ENCODE measurements at regions not wholly inside any gene's neighbourhood (a gene's known extent, or its start where the extent isn't known, plus 50 kb on each side); places are given as distances from the start of the nearest gene placed in this dataset.

- no peak overlapping the region for H3K9ac ChIP-seq (replicated peaks; ENCODE audit: extremely low read depth, insufficient read depth, low read length)
- no peak overlapping the region for H3K4me2 ChIP-seq (ENCODE audit: insufficient read depth, low read length)
- no peaks in the 10 kb centered on the region for H4K20me1 ChIP-seq (replicated peaks; ENCODE audit: control insufficient read depth, extremely low read depth, insufficient read depth, low read length)
- no peak for FAIRE-seq
- H3K36me3 ChIP-seq (ENCODE audit: control insufficient read depth in 2 of 2, extremely low read depth in 1 of 2, insufficient read depth in 2 of 2, low read length in 2 of 2): no peaks in the 10 kb centered on the region
- no peak overlapping the region for H2AFZ ChIP-seq (ENCODE audit: low read depth, low read length)
- no peaks in the 10 kb centered on the region for H3K79me2 ChIP-seq (ENCODE audit: control insufficient read depth, insufficient read depth, low read length)
- POLR2A ChIA-PET: no interaction called here
- BruUV-seq (replicated peaks): no TSS peak
- H3K9me3 ChIP-seq (replicated peaks; ENCODE audit: control insufficient read depth, insufficient read depth, low read length): peaks cover 5% of the 10 kb centered on the region
- no peaks in the 10 kb centered on the region for H3K4me1 ChIP-seq (ENCODE audit: control insufficient read depth, extremely low read depth, insufficient read depth, low read length)
- DNase-seq (ENCODE audit: low read depth, low spot score): no peak
- TF ChIP-seq MAX (IDR thresholded peaks at IDR 0.05; ENCODE audit: insufficient read depth, insufficient read length) (no peak), CTCF (IDR thresholded peaks at IDR 0.05; ENCODE audit: extremely low read depth in 1 of 2, insufficient read depth in 1 of 2, low read depth in 1 of 2, low read length in 2 of 2) (no peak), FOS (IDR thresholded peaks at IDR 0.05; ENCODE audit: borderline replicate concordance, insufficient read depth, low read length) (no peak), JUN (IDR thresholded peaks at IDR 0.05; ENCODE audit: borderline replicate concordance, insufficient read depth, insufficient read length, low read depth) (no peak), MYC (IDR thresholded peaks at IDR 0.05; ENCODE audit: low read depth, low read length) (no peak), EZH2 (IDR thresholded peaks at IDR 0.05; ENCODE audit: borderline replicate concordance, low read depth, low read length, severe bottlenecking) (no peak), POLR2AphosphoS5 (IDR thresholded peaks at IDR 0.05; ENCODE audit: insufficient read depth, low read depth, low read length) (no peak), GATA2 (IDR thresholded peaks at IDR 0.05; ENCODE audit: insufficient read depth, insufficient read length, low read depth, low read length) (no peak), POLR2A (IDR thresholded peaks at IDR 0.05; ENCODE audit: low read depth, low read length) (no peak)
- intact Hi-C loops (cut with micrococcal nuclease) (no loop called here), dilution Hi-C loops (cut with MboI; ENCODE audit: extremely low pct_ligation_motif_present, low sequenced_read_pairs) (no loop called here)
- CTCF ChIA-PET: no interaction called here
- H3K4me3 ChIP-seq (replicated peaks in 1 of 3; ENCODE audit: insufficient read depth in 1 of 3, low read depth in 1 of 3, low read length in 3 of 3): no peak overlapping the region
- H3K27ac ChIP-seq (ENCODE audit: insufficient read depth, low read depth, low read length): no peak overlapping the region
- H3K9me1 ChIP-seq (replicated peaks; ENCODE audit: control insufficient read depth, extremely low read depth, insufficient read depth, low read length): no peaks in the 10 kb centered on the region
- H3K27me3 ChIP-seq (ENCODE audit: control insufficient read depth in 2 of 2, insufficient read depth in 2 of 2, low read length in 2 of 2): no peaks in the 10 kb centered on the region
Measured at GRCh38 chr1:238552271-238552670, 661.5 kb upstream of the ZP4 start.

Data from endothelial cell of umbilical vein (primary cell).